HG02588 (cell line): ENCODE measurements at regions not wholly inside any gene's neighbourhood (a gene's known extent, or its start where the extent isn't known, plus 50 kb on each side); places are given as distances from the start of the nearest gene placed in this dataset.
"Not testable (repeated sequence)": the region's sequence is repeated elsewhere in the genome, so short reads cannot be mapped to it uniquely, and the experiment has no call there.

ENCODE experiments used
- ATAC-seq: cut with Tn5 transposase; IDR thresholded peaks from one replicate; pipeline ENCODE4 v1.9.1; 2021; ENCODE audit warnings: mild to moderate bottlenecking, moderate library complexity; ENCODE audit not compliant: unreplicated experiment

DNA sequence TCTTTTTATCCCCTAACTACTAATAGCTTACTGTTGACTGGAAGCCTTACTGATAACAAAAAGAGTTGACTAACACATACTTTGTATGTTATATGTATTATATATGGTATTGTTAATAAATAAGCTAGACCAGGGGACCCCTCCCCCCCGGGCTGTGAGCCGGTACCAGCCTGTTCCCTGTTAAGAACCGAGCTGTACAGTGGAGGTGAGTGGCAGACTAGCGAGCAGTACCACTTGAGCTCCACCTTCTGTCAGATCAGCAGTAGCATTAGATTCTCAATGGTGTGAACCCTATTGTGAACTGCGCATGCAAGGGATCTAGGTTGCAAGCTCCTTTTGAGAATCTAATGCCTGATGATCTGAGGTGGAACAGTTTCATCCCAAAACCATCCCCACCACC is 377.0 kb downstream of the IPMK start:
- ATAC-seq: no peak

DNA sequence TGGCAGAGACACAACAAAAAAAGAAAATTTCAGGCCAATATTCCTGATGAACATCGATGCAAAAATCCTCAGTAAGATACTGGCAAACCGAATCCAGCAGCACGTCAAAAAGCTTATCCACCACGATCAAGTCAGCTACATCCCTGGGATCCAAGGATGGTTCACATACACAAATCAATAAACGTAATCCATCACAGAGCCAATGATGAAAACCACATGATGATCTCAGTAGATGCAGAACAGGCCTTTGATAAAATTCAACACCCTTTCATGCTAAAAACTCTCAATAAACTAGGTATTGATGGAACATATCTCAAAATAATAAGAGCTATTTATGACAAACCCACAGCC is 382.1 kb downstream of the IPMK start:
- ATAC-seq: not testable (repeated sequence)

DNA sequence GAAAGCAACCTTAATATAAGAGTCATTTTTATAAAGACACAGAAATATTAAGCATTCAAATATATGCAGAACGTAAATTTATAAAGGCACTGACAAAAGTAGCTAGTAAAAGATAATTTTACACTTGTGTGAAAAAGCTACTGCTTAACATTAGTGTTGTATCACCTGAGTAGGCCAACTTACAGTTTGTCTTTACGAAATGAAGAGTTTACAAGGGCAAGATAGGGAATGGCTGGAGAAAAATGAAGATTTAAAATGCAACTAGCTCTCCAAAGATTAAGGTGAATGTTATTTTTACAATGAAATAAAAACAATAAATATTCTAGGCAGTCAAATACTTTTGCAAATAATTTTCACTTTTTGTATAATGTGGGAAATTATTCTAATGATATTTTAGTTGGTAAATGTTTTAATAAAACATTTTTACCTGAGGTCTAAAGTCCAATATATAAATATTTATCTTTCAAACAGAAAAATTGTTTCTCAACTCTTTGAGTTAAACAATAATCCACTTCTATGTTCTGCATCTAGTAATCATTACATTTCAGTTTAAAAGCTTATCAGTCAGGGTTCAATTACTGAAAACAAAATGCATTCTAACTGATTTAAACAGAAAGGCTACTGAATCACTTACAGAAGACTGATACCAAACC is 382.6 kb downstream of the IPMK start:
- no peak for ATAC-seq

DNA sequence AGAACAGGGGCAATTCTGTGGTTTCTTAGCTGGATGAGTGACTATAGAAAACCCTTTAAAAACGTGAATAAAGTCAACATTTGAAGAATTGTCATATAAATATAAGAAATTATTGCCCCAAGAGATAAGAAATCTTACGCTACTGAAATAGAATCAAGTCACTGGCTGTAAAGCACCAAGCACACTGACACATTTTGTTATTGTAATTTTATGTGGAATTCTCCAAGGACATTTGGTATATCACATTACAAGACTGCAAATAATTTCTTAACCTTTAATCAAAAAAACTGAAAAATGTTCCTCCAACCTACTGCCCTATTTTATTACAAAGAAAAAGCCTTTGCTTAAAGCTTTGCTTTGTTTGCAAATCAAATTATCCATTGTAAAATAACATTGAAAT is 383.3 kb downstream of the IPMK start:
- no peak for ATAC-seq

DNA sequence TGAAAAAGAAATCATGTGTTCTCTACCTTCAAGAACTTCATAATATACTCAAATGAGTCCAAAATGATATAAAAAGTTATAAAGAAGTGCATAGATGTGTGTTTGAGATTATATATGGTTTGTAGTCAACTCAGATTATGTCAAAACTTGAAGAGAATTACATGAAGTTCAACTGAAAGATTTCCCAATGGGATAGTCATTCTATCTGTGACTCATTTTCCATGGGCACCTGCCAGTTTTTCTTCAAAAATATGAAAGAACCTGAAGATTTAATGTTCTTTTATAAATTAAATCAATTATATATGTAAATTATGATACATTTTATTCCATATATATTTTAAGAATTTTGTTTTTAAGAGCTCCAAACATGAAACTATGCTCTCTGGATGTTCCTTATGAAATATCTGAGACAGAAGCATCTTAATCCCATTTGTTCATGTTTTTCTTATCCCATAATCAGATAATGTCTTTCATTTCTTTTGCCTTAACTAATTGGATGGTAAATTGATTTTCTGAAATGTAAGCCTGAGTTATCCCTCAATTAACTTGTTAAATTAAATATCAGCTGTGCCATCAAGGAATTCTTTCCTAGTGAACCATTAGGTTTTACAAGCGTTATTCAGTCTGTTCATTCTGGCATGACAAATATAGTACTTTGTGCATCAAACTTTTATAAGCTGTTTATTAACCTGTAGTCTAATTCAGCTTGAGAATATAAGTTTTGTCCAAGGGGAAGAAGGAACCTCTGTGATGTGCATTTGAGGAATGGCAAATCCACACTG is 387.1 kb downstream of the IPMK start:
- ATAC-seq: no peak

DNA sequence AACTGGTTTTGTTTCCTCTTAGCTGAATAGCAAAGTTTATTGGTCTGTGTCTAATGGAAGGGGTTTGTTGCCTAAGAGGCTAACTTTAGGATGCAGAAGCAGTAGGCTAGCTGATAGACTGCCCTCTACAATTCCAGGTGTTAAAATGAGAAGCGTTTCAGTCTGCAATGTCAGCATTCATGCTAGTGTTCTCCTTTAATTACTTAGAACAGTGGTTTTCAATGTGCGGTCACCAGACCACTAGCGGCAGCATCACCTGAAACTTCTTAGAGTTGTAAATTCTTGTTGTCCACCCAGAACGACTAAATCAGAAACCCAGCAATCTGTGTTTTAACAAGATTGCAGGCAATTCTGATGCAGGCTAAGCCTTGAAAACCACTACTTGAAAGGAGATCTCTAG is 392.9 kb downstream of the IPMK start:
- ATAC-seq: no peak

DNA sequence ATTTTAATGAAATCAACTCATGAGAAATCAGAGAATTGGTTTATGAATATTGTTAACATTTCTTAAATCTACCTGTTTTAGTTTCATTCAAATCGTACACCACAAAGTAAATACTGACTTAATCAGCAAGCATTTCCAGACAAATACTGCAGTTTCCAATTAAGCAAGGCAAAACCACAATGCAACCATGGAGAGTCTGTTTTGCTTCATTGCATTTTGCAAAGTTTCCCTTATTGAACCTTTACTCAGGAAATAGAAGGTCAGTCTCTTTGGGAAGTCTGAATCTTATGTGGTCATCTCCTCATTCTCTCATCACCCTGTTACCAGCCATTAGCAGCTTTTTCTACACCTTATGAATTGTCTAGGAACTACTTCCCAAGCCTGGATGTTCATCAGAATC is 400.5 kb downstream of the IPMK start:
- no peak for ATAC-seq

DNA sequence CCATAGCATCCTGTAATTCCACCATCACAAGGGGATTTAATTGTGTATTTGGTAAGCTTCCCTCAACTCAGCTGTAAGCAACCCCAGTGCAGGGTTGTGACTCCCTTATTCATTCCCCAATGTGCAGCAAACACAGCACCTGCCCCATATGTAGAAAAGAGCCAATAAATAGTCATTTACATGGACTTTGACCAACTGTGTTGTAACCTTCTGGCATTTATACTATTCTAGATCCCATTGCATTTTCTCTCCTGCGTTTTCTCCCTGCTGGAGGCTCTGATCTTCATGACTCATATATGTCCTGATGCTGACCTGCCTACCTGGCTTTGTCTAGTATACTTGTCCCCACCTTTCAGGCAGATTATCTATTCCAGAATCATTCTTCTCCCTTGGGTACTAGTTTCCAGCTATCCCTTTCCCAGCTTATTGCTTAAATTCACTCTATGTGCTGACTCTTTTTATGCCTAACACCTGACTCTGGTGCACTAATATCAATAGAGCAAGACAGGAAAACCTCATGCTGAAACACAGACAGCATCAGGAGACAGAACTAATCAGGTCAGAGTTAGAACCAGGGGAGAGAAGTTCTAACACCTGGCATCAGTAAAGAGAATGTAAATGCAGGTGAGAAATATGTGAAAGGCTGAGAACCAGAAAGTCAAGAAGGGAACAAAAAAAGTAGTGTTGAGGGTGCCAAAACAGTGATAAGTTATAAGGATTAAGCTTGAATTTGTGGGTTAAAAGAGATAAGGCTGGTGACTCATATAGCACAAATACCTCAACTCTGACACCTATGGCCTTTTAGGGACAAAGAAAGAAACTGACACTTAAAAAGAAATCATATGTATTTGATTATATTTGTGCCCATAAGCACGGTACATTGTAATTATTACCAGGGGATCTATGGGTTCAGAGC is 402.7 kb downstream of the IPMK start:
- no peak for ATAC-seq

DNA sequence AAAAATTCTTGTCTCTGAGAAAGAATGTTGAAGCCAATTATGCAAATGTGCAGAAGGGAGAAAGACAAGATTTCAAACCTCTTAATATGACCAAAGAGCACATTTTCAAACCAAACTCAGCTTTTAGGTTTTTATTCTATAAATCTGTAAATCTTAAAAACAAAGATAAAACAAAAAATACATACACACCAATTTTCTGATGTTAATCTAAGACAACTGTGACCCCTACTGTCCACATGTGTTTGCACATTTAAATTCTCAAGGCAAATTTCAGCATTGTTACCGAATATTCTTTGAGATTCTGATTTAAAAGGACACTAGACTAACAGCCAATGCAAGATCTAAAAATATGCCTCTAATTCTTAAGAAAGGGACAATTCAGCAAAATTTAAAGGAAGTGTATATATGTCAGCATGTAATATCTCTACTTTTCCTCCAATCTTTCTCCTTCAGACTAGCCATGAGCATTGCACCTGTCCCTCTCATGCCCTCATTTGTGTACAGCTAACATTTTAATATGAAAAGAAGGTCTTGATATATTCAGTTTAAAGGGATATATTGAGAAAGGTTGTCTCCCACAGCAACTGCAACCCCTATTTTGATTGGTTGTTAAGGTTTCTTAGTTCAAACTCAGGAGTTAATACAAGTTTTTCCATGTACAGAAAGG is 417.9 kb downstream of the IPMK start:
- ATAC-seq: no peak

DNA sequence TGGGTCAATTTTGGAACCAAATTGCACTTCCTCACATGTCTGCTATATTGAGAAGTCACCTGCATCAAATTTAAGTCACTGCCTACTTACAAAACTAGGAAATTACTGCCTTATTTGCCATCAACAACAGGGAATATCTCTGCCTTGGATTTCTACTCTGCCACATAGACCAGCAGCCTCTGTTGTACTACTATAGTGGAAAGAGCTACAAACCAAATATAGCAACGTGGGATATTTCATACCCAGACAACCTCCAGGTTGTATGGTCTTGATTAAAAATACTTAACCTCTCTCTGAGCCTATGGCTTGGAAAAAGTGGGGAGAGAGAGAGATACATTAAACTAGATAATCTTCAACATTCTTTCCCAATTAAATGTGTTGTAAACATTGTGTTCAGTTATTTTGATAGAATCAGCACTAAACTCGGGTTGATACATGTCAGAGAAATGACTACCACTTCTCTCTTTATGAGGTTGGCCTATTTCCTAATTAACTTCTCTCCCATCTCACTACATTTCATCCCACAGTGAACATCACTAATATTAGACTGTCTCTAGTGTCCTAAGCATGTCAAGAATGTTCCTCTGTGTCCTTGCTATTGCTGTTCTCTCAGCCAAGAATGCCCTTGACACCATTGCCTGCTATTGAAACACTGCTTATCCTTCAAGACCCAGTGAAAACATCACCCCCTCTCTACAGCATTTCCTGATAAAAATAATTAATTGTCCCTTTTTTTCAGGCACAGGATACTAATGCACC is 421.2 kb downstream of the IPMK start:
- no peak for ATAC-seq

DNA sequence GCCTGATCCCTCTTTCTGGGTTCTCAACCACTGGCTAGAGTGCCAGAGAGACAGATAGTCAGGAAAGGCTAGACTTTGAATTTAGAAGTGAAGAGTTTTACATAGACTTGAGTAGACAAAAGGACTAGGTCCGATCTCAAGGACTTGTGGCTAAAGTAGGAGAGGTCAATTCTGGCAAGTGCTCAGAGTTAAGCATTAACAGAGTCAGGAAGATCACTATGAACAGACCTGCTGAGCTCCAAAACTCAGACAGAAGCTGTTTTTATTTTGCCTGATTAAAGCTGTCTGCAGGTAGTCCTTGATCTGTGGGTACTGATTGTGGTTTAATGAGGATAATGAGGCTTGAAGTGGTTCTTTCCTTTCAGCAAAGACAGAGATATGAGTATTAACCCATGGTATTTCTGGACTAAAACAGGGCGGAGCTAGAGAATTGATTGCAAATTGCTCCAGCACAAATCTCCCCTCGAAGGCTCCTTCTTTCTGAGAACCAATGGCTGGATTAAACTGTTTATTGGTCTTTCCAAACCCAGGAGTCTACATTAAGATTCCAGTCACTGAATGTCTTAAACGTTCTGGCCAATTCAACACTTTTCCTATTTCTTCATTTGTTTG is 423.2 kb downstream of the IPMK start:
- ATAC-seq: no peak

DNA sequence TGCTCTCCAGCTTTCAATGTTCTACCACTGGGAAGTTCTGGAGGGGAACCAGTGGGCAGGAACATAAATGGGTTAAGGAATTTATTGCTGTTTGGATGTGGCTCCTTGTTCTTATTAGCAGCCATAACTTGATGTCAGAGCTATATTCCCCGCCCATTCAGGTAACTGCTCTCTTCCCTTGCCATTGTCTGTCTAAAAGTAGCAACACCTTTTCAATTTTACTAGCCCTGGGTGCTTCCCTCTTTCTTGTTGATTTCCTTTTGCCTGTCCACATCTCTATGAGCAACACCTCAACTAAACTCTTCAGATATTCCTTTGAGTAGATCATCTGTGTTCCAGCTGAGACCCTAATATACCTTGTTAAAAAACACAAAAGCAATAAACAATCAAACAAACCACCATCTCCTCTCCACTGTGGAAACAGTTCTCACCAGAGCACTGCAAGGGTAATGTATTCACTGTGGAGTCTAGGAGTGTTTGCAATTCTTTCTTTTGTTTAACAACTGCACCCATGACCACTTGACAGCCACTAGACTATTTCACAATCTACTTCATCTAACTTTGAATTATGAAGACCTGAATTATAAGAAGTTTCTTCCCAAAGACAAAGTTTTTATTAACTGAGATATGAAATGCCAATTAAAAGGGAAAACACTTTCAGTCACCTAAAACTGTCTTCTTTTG is 436.7 kb downstream of the IPMK start:
- ATAC-seq: no peak

DNA sequence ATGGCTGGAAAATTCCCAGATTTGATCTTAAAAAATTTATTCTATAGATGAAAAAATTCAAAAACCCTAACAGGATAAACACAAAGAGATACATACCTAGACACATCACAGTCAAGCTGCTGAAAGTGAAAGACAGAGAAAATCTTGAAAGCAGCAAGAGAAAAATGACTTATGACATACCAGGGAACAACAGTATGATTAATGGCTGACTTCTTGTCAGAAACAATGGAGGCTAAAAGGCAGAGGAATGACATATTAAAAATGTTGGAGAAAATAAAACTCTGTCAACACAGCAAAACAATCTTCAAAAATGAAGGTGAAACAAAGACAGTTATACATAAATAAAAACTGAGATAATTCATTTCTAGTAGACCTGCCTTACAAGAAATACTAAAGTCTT is 442.7 kb downstream of the IPMK start:
- no peak for ATAC-seq

DNA sequence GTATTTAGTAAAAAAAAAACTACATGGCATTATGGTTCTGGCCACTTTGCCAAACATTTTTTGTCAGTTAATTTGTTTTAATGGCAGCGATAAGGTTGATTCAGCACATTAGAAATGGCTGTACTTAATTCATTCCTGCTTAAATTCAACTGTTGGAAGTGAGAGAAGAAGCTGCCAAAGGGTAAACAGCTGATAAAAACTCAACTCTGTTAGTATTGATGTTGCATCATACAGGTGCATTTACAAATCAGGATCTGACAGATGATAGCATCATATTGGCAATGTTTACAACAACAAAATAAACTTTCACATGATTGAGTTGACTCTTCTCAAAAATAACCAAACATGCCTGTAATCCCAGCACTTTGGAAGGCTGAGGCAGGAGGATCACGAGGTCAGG is 444.3 kb downstream of the IPMK start:
- no peak for ATAC-seq

DNA sequence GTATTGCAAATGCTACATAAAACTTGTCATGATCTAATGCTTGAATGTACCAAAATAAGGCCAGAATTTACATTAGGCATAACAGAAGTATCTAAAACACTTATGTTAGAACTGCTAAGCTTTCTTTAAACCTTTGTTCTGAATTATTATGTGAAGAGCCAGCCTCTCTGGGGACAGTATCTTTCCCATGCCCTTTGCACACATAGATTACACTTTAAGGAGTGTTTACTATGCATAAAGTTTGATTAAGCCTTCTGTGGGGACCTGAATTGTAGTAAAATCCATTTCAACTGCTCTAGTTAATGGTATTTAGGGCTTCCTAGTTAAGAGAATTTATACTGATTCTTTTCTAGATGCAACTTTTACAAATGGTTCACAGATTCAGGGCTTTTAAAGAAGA is 444.7 kb downstream of the IPMK start:
- ATAC-seq: no peak

DNA sequence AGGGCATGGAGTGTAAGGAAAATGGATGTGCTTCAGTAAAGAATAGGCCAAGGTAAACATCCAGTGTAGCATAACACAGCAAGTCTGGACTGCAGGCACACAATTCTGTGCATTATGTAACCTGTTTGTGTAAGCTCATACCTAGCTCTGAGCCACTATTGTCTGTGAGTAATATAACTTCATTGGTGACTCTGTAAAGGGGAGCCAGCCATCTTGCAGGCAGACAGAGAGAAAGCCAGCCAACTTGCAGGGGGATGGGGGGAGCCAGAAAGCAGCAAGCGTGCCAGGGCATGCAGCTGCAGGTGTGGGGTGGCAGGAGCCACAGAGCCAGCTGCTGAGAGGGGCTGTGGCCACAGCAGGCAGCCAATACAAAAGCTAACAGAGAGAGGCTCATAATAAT is 449.2 kb downstream of the IPMK start:
- no peak for ATAC-seq

DNA sequence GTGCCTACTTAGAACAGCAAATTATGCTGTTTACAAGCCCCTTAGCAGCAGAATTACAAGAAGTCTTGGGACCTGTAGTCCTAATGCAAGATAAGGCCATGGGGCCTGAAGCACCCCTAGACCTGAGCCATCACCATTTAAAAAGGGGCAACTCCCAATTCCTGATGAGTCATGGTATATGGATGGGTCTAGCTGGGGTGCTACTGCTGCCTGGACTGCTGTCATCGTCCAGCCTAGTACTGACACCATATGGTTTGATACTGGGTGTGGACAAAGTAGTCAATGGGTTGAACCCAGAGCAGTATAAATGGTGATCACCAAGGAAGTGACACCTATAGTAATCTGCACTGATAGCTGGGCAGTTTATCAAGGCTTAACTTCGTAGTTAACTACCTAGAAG is 450.0 kb downstream of the IPMK start:
- no peak for ATAC-seq

DNA sequence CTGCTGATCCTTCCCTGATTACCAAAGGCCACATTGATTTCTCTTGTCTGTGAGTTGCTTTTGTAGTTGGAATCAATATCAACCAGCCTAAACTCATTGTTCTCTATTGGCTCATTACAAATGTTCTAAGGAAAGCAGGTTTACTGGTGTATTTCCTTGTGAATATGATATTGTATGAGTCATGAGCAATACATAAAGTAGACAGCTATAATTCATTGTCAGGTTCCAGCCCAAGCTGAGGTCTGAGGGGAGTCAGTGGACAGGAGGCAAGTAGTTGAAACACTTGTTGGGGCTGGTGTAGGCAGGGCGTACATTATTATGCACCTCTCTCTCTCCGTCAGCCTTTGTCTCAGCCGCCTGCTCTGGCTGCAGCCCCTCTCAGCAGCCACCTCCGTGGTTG is 451.7 kb downstream of the IPMK start:
- no peak for ATAC-seq

DNA sequence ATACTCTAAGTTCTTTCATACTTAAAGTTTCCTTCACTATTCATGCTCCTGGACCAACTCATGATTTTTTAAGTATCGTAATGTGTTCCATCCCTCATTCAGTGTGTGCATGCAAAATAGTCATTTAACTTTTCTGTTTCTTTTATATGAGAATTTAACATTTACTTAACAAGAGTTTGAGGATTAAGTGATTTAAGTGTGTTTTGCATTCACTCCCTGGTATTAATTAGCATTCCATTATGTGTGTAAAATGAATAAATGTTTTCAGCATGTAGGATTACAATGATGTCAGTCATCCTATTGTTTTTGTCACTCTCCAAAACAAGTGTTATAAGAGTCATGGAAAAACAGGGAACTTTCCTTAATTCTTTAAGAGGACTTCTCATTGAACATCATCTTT is 457.7 kb downstream of the IPMK start:
- ATAC-seq: no peak

DNA sequence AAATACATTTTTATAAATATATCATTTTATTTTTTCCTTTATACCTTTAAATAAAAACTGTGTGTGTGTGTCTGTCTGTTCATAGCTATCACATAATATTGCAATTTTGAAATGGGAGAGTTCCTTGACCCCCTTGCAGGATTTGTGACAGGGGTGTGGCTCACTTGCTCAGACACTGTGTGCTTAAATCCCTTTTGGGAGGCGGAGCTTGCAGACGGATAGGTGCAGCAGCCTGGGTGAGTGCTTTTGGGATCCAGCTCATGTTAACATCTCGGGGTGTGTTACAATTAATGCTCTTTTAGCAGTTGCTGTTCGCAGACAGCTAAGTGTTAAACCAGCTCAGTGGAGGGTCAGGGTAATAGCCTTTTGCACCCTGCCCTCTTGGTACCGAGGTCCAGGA is 459.8 kb downstream of the IPMK start:
- no peak for ATAC-seq
